T-cell (primary cell): ENCODE measurements at regions not wholly inside any gene's neighbourhood (a gene's known extent, or its start where the extent isn't known, plus 50 kb on each side); places are given as distances from the start of the nearest gene placed in this dataset.

Experiments used
- ATAC-seq, 4 experiments: fragments of 200-7000 bp in 3 of 4; fragments of 150-1000 bp in 1 of 4; cut with Tn5 transposase; replicated peaks in 1 of 4; 1 replicate in 3 of 4; 2 replicates in 1 of 4; pipeline ENCODE4 v1.10.0; 2021; ENCODE audit warnings: moderate library complexity in 3 of 4, mild to moderate bottlenecking in 2 of 4, moderate number of reproducible peaks in 1 of 4
- CTCF ChIA-PET, 2 donors: fragments of 300-600 bp; sonication (Branson Sonifier 250); formaldehyde crosslinking; loops; one replicate each; lab custom pipeline; 2022; ENCODE audit warnings: antibody characterized with exemption in 2 of 2; lab: Charles Lee
- POLR2A ChIA-PET, 2 donors: fragments of 300-600 bp; sonication (Branson Sonifier 250); formaldehyde crosslinking; loops; one replicate each; lab custom pipeline; 2022; ENCODE audit warnings: antibody characterized with exemption in 2 of 2; lab: Charles Lee
- DNase-seq, 35 experiments: peaks; one replicate each; pipeline versions ENCODE4 v3.0.0 to v3.0.0-alpha.2; 2013 to 2023
- H3K27ac ChIP-seq: one replicate; pipeline ENCODE4 v1.5.1; 2013; ENCODE audit warnings: low read length
- H3K27me3 ChIP-seq, 2 experiments: replicated peaks in 1 of 2; 1 replicate in 1 of 2; 2 replicates in 1 of 2; pipeline versions ENCODE4 v1.6.1 to v1.7.0; 2013; ENCODE audit warnings: low read length in 1 of 2, mixed read lengths in 1 of 2; ENCODE audit not compliant: control insufficient read depth in 2 of 2, insufficient read depth in 2 of 2; ENCODE audit errors: extremely low read depth in 1 of 2
- H3K36me3 ChIP-seq, 2 donors: 1 replicate in 1 of 2; 2 replicates in 1 of 2; pipeline versions ENCODE4 v1.6.1 to v1.7.0; 2013; ENCODE audit warnings: low read length in 1 of 2; ENCODE audit not compliant: control insufficient read depth in 2 of 2, insufficient read depth in 1 of 2; ENCODE audit errors: extremely low read depth in 1 of 2
- H3K4me1 ChIP-seq, 2 experiments: 1 replicate in 1 of 2; 2 replicates in 1 of 2; pipeline versions ENCODE4 v1.6.1 to v1.7.0; 2013; ENCODE audit warnings: low read length in 2 of 2, mixed read lengths in 1 of 2; ENCODE audit not compliant: insufficient read depth in 2 of 2, control insufficient read depth in 1 of 2; ENCODE audit errors: extremely low read depth in 1 of 2
- H3K4me3 ChIP-seq, 2 donors: 1 replicate in 1 of 2; 2 replicates in 1 of 2; pipeline versions ENCODE4 v1.5.1 to v1.7.0; 2013; ENCODE audit warnings: mild to moderate bottlenecking in 2 of 2, low read length in 1 of 2, moderate library complexity in 1 of 2; ENCODE audit not compliant: control insufficient read depth in 1 of 2; ENCODE audit errors: extremely low read depth in 1 of 2
- H3K9me3 ChIP-seq: 2 replicates; pipeline ENCODE4 v1.7.0; 2013
- H3K27ac Mint-ChIP-seq, 2 donors: one replicate each; pipeline ENCODE4 v1.8.0; 2020 to 2021; ENCODE audit warnings: mild to moderate bottlenecking in 2 of 2, mixed read lengths in 2 of 2
- H3K27me3 Mint-ChIP-seq, 2 donors: one replicate each; pipeline ENCODE4 v1.8.0; 2021 to 2022; ENCODE audit warnings: mixed read lengths in 2 of 2
- H3K36me3 Mint-ChIP-seq: one replicate; pipeline ENCODE4 v1.8.0; 2021; ENCODE audit warnings: mixed read lengths
- H3K4me1 Mint-ChIP-seq, 3 donors: one replicate each; pipeline ENCODE4 v1.8.0; 2020 to 2022; ENCODE audit warnings: mixed read lengths in 3 of 3, mild to moderate bottlenecking in 1 of 3
- H3K4me3 Mint-ChIP-seq, 3 donors: one replicate each; pipeline ENCODE4 v1.8.0; 2020 to 2022; ENCODE audit warnings: mild to moderate bottlenecking in 3 of 3, mixed read lengths in 3 of 3, moderate library complexity in 3 of 3
- H3K9me3 Mint-ChIP-seq, 3 donors: one replicate each; pipeline ENCODE4 v1.8.0; 2020 to 2022; ENCODE audit warnings: mixed read lengths in 3 of 3
- WGBS: methylation state at CpG from one replicate; pipeline ENCODE4 v1.1.5; 2013; ENCODE audit warnings: missing lambda C conversion rate; ENCODE audit not compliant: insufficient coverage; 5-methylcytosine and 5-hydroxymethylcytosine counted together

- ChIA-PET POLR2A (no interaction called here), CTCF (no interaction called here)
- Histone ChIP-seq H3K27ac (no peak overlapping the region), H3K4me1 (no peaks in the 10 kb centered on the region), H3K36me3 (no peaks in the 10 kb centered on the region), H3K27me3 (no peaks in the 10 kb centered on the region), H3K4me3 (no peak overlapping the region), H3K9me3 (no peaks in the 10 kb centered on the region)
- DNase-seq: no peak
- no peaks in the 10 kb centered on the region for H3K27me3 Mint-ChIP-seq
- ATAC-seq: no peak
- no peaks in the 10 kb centered on the region for H3K4me1 Mint-ChIP-seq
- WGBS: 60% methylated on average over 1 of the region's 3 CpGs
- no peak overlapping the region for H3K4me3 Mint-ChIP-seq
- H3K27ac Mint-ChIP-seq: no peak overlapping the region
- no peaks in the 10 kb centered on the region for H3K36me3 Mint-ChIP-seq
- peaks cover 0 to 4% (median 4%) of the 10 kb centered on the region in 3 donors for H3K9me3 Mint-ChIP-seq
These were observed 787.3 kb downstream of the EDEM1 start for GRCh38 chr3:5974630-5975322.

GRCh38 chr3:5977331-5977730, 789.8 kb downstream of the EDEM1 start:
- Histone ChIP-seq H3K4me1 (no peaks in the 10 kb centered on the region), H3K27me3 (no peaks in the 10 kb centered on the region), H3K4me3 (no peak overlapping the region), H3K9me3 (no peaks in the 10 kb centered on the region), H3K36me3 (no peaks in the 10 kb centered on the region), H3K27ac (no peak overlapping the region)
- no peaks in the 10 kb centered on the region for H3K36me3 Mint-ChIP-seq
- no peaks in the 10 kb centered on the region for H3K4me1 Mint-ChIP-seq
- no peak for DNase-seq
- peaks cover 0 to 2% of the 10 kb centered on the region in 2 donors for H3K27me3 Mint-ChIP-seq
- ChIA-PET CTCF (no interaction called here), POLR2A (no interaction called here)
- WGBS: no CpG with 5 or more reads among the region's 8 CpGs
- H3K4me3 Mint-ChIP-seq: no peak overlapping the region
- ATAC-seq: no peak
- no peak overlapping the region for H3K27ac Mint-ChIP-seq
- peaks cover 11 to 24% (median 21%) of the 10 kb centered on the region in 3 donors for H3K9me3 Mint-ChIP-seq

- Mint-ChIP-seq H3K9me3 (peaks cover 14 to 26% (median 26%) of the 10 kb centered on the region in 3 donors), H3K36me3 (no peaks in the 10 kb centered on the region), H3K27me3 (peaks cover 0 to 2% of the 10 kb centered on the region in 2 donors), H3K27ac (no peak overlapping the region), H3K4me1 (no peaks in the 10 kb centered on the region), H3K4me3 (no peak overlapping the region)
- Histone ChIP-seq H3K9me3 (no peaks in the 10 kb centered on the region), H3K27ac (no peak overlapping the region), H3K36me3 (no peaks in the 10 kb centered on the region), H3K4me1 (no peaks in the 10 kb centered on the region), H3K27me3 (no peaks in the 10 kb centered on the region), H3K4me3 (no peak overlapping the region)
- DNase-seq (no peak), ATAC-seq (no peak)
- POLR2A ChIA-PET: no interaction called here
- no CpG with 5 or more reads among the region's 3 CpGs for WGBS
- CTCF ChIA-PET: no interaction called here
These were observed 793.0 kb downstream of the EDEM1 start for GRCh38 chr3:5980475-5980874.

DNA sequence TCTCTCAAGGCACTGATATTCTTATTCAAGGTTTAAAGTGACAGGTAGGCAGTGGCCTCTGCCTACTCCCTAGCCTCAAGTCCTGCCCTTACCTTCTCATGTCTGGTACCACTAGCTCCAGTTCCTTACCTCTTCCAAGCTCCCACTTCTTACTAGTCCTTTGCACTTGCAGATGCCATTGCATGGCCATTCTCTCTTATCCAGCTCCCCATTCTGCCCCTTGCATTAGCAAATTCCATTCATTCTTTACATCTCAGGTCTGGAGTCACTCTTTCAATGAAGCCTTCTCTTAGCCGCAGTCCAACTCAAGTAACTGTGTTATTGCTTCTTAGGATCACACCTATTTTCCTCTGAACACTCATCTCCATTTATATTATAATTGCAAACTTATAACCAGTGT, 807.1 kb downstream of the EDEM1 start:
- POLR2A ChIA-PET: no interaction called here
- Mint-ChIP-seq H3K27me3 (no peaks in the 10 kb centered on the region), H3K36me3 (no peaks in the 10 kb centered on the region), H3K27ac (no peak overlapping the region), H3K4me3 (no peak overlapping the region), H3K9me3 (peaks cover 1 to 17% (median 1%) of the 10 kb centered on the region in 3 donors), H3K4me1 (no peaks in the 10 kb centered on the region)
- DNase-seq: no peak
- Histone ChIP-seq H3K4me3 (no peak overlapping the region), H3K27ac (no peak overlapping the region), H3K4me1 (no peaks in the 10 kb centered on the region), H3K27me3 (no peaks in the 10 kb centered on the region), H3K36me3 (no peaks in the 10 kb centered on the region), H3K9me3 (no peaks in the 10 kb centered on the region)
- no peak for ATAC-seq
- WGBS: no CpG with 5 or more reads among the region's 1 CpG
- CTCF ChIA-PET: interaction anchor here in 1 of 2 donors (0.7 kb wide), 1 partner anchor 554 kb away, joined by 3 read pairs; no protein-coding TSS in a partner anchor

- no peaks in the 10 kb centered on the region for H3K9me3 ChIP-seq
- H3K27ac Mint-ChIP-seq: no peak overlapping the region
- no peaks in the 10 kb centered on the region for H3K4me1 Mint-ChIP-seq
- DNase-seq: no peak
- no peaks in the 10 kb centered on the region for H3K27me3 Mint-ChIP-seq
- ChIA-PET POLR2A (no interaction called here), CTCF (no interaction called here)
- no CpG with 5 or more reads among the region's 2 CpGs for WGBS
- H3K27ac ChIP-seq: no peak overlapping the region
- no peaks in the 10 kb centered on the region for H3K36me3 ChIP-seq
- H3K4me3 ChIP-seq: no peak overlapping the region
- H3K9me3 Mint-ChIP-seq: peaks cover 5 to 21% (median 11%) of the 10 kb centered on the region in 3 donors
- H3K27me3 ChIP-seq: no peaks in the 10 kb centered on the region
- H3K36me3 Mint-ChIP-seq: no peaks in the 10 kb centered on the region
- H3K4me1 ChIP-seq: no peaks in the 10 kb centered on the region
- no peak for ATAC-seq
- no peak overlapping the region for H3K4me3 Mint-ChIP-seq
These were observed 830.9 kb downstream of the EDEM1 start for GRCh38 chr3:6018456-6018855.

DNA sequence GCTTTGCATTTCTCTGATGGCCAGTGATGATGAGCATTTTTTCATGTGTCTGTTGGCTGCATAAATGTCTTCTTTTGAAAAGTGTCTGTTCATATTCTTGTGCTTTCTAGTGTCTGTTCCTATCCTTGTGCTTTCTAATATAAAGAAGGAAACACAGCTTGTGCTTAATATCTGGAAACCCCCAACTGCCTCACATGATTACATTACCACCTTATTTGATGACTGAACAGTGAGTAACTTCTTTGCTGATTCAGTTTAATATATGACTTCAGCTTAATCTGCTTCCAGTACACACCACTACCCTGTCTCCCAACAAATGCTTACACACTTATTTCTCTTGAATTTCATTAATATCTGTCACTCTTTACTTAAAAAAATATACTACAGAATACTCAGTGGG, 835.1 kb downstream of the EDEM1 start:
- Mint-ChIP-seq H3K27ac (no peak overlapping the region), H3K9me3 (peaks cover 8 to 17% (median 15%) of the 10 kb centered on the region in 3 donors), H3K36me3 (no peaks in the 10 kb centered on the region), H3K4me3 (no peak overlapping the region), H3K27me3 (no peaks in the 10 kb centered on the region), H3K4me1 (no peaks in the 10 kb centered on the region)
- H3K36me3 ChIP-seq: no peaks in the 10 kb centered on the region
- no peak overlapping the region for H3K27ac ChIP-seq
- H3K9me3 ChIP-seq: no peaks in the 10 kb centered on the region
- no peaks in the 10 kb centered on the region for H3K27me3 ChIP-seq
- POLR2A ChIA-PET: no interaction called here
- CTCF ChIA-PET: no interaction called here
- H3K4me3 ChIP-seq: no peak overlapping the region
- H3K4me1 ChIP-seq: no peaks in the 10 kb centered on the region
- DNase-seq (no peak), ATAC-seq (no peak)

- whole genome bisulfite sequencing: no CpG with 5 or more reads among the region's 1 CpG
- ChIA-PET CTCF (no interaction called here), POLR2A (no interaction called here)
- Histone ChIP-seq H3K36me3 (no peaks in the 10 kb centered on the region), H3K27ac (no peak overlapping the region), H3K9me3 (no peaks in the 10 kb centered on the region), H3K4me1 (no peaks in the 10 kb centered on the region), H3K27me3 (no peaks in the 10 kb centered on the region), H3K4me3 (no peak overlapping the region)
- ATAC-seq (no peak), DNase-seq (no peak)
- no peak overlapping the region for H3K4me3 Mint-ChIP-seq
- H3K9me3 Mint-ChIP-seq: peaks cover 7 to 19% (median 13%) of the 10 kb centered on the region in 3 donors
- no peak overlapping the region for H3K27ac Mint-ChIP-seq
- H3K4me1 Mint-ChIP-seq: no peaks in the 10 kb centered on the region
- H3K27me3 Mint-ChIP-seq: no peaks in the 10 kb centered on the region
- H3K36me3 Mint-ChIP-seq: no peaks in the 10 kb centered on the region
These were observed 835.9 kb upstream of the GRM7 start for GRCh38 chr3:6025032-6025431.
